ENCODE measurements at regions not wholly inside any gene's neighbourhood (a gene's known extent, or its start where the extent isn't known, plus 50 kb on each side); places are given as distances from the start of the nearest gene placed in this dataset.

- no peak for TF ChIP-seq CTCF (IDR thresholded peaks at IDR 0.05; ENCODE audit: control insufficient read depth, insufficient read depth, low read depth, low read length, missing control alignments)
- no peak overlapping the region for H3K4me3 ChIP-seq (ENCODE audit: control insufficient read depth, low read depth, low read length)
- DNase-seq (ENCODE audit: low read depth): peak; percentile 58
Observed at GRCh38 chr7:108824840-108825580, 255.3 kb downstream of the DNAJB9 start.

- no peak for DNase-seq (ENCODE audit: low read depth)
- no peak overlapping the region for H3K4me3 ChIP-seq (ENCODE audit: control insufficient read depth, low read depth, low read length)
- TF ChIP-seq CTCF (IDR thresholded peaks at IDR 0.05; ENCODE audit: control insufficient read depth, insufficient read depth, low read depth, low read length, missing control alignments): no peak
Observed at GRCh38 chr7:108825581-108825909, 255.9 kb downstream of the DNAJB9 start.

- no peak for TF ChIP-seq CTCF (IDR thresholded peaks at IDR 0.05; ENCODE audit: control insufficient read depth, insufficient read depth, low read depth, low read length, missing control alignments)
- DNase-seq (ENCODE audit: low read depth): no peak
Observed at GRCh38 chr7:108836256-108836655, 266.6 kb downstream of the DNAJB9 start.

GRCh38 chr7:108838198-108838597, 268.5 kb downstream of the DNAJB9 start:
- no peak for TF ChIP-seq CTCF (IDR thresholded peaks at IDR 0.05; ENCODE audit: control insufficient read depth, insufficient read depth, low read depth, low read length, missing control alignments)
- H3K4me3 ChIP-seq (ENCODE audit: control insufficient read depth, low read depth, low read length): no peak overlapping the region

More at GRCh38 chr7:108836256-108836655, 266.6 kb downstream of the DNAJB9 start:
- no peak overlapping the region for H3K4me3 ChIP-seq (ENCODE audit: control insufficient read depth, low read depth, low read length)

GRCh38 chr7:108839076-108839475, 269.4 kb downstream of the DNAJB9 start:
- H3K4me3 ChIP-seq (ENCODE audit: control insufficient read depth, low read depth, low read length): no peak overlapping the region
- no peak for DNase-seq (ENCODE audit: low read depth)
- no peak for TF ChIP-seq CTCF (IDR thresholded peaks at IDR 0.05; ENCODE audit: control insufficient read depth, insufficient read depth, low read depth, low read length, missing control alignments)

More at GRCh38 chr7:108838198-108838597, 268.5 kb downstream of the DNAJB9 start:
- no peak for DNase-seq (ENCODE audit: low read depth)

- no peak overlapping the region for H3K4me3 ChIP-seq (ENCODE audit: control insufficient read depth, low read depth, low read length)
- no peak for DNase-seq (ENCODE audit: low read depth)
- TF ChIP-seq CTCF (IDR thresholded peaks at IDR 0.05; ENCODE audit: control insufficient read depth, insufficient read depth, low read depth, low read length, missing control alignments): no peak
Observed at GRCh38 chr7:108845951-108846350, 276.3 kb downstream of the DNAJB9 start.

Data from AG09309 (cell line).